OCI-M1 (cell line): ENCODE measurements at regions not wholly inside any gene's neighbourhood (a gene's known extent, or its start where the extent isn't known, plus 50 kb on each side); places are given as distances from the start of the nearest gene placed in this dataset.
"Not testable (repeated sequence)": the region's sequence is repeated elsewhere in the genome, so short reads cannot be mapped to it uniquely, and the experiment has no call there.

ENCODE experiments used
- DNase-seq: peaks from one replicate; lab custom pipeline; 2025; lab: John Stamatoyannopoulos, UW

- DNase-seq = peak; percentile 83
Observed at GRCh38 chr5:102048940-102049339, 247.1 kb downstream of the SLCO4C1 start.

- DNase-seq = not testable (repeated sequence)
Observed at GRCh38 chr5:102047073-102047472, 249.0 kb downstream of the SLCO4C1 start.

- DNase-seq = no peak
Observed at GRCh38 chr5:102040326-102040725, 255.8 kb downstream of the SLCO4C1 start.

GRCh38 chr5:102036927-102037326 is 259.2 kb downstream of the SLCO4C1 start:
- no peak for DNase-seq

GRCh38 chr5:102031711-102032110 is 264.4 kb downstream of the SLCO4C1 start:
- no peak for DNase-seq

- DNase-seq = no peak
Observed at GRCh38 chr5:102018690-102019089, 277.4 kb downstream of the SLCO4C1 start.

GRCh38 chr5:102018279-102018678 is 277.8 kb downstream of the SLCO4C1 start:
- DNase-seq = no peak

- DNase-seq = no peak
Observed at GRCh38 chr5:102014371-102014770, 281.7 kb downstream of the SLCO4C1 start.

- no peak for DNase-seq
Observed at GRCh38 chr5:102010644-102011043, 285.4 kb downstream of the SLCO4C1 start.

- DNase-seq = no peak
Observed at GRCh38 chr5:101997235-101997634, 298.8 kb downstream of the SLCO4C1 start.

- DNase-seq = no peak
Observed at GRCh38 chr5:101995585-101995984, 300.5 kb downstream of the SLCO4C1 start.

GRCh38 chr5:101991486-101991885 is 304.6 kb downstream of the SLCO4C1 start:
- DNase-seq = no peak

GRCh38 chr5:101989659-101990058 is 306.4 kb downstream of the SLCO4C1 start:
- DNase-seq = no peak

- DNase-seq = peak; percentile 80
Observed at GRCh38 chr5:101977729-101978345, 318.2 kb downstream of the SLCO4C1 start.

- DNase-seq = no peak
Observed at GRCh38 chr5:101976933-101977332, 319.2 kb downstream of the SLCO4C1 start.

GRCh38 chr5:101969742-101970141 is 326.3 kb downstream of the SLCO4C1 start:
- no peak for DNase-seq

GRCh38 chr5:101966476-101966875 is 329.6 kb downstream of the SLCO4C1 start:
- DNase-seq = no peak

- no peak for DNase-seq
Observed at GRCh38 chr5:101955891-101956290, 340.2 kb downstream of the SLCO4C1 start.

- no peak for DNase-seq
Observed at GRCh38 chr5:101950019-101950418, 346.1 kb downstream of the SLCO4C1 start.

- DNase-seq = no peak
Observed at GRCh38 chr5:101948615-101949014, 347.5 kb downstream of the SLCO4C1 start.

- DNase-seq = peak; percentile 66
Observed at GRCh38 chr5:101943784-101944183, 352.3 kb downstream of the SLCO4C1 start.

- peak; percentile 71 for DNase-seq
Observed at GRCh38 chr5:101942321-101942882, 353.7 kb downstream of the SLCO4C1 start.

GRCh38 chr5:101937041-101937440 is 359.0 kb downstream of the SLCO4C1 start:
- no peak for DNase-seq

GRCh38 chr5:101935086-101935485 is 361.0 kb downstream of the SLCO4C1 start:
- DNase-seq = no peak
